Suppressor macrophage treated with lipopolysaccharide for 4 hours (primary cell): ENCODE measurements at regions not wholly inside any gene's neighbourhood (a gene's known extent, or its start where the extent isn't known, plus 50 kb on each side); places are given as distances from the start of the nearest gene placed in this dataset.
"Not testable (repeated sequence)": the region's sequence is repeated elsewhere in the genome, so short reads cannot be mapped to it uniquely, and the experiment has no call there.

Source experiments
- DNase-seq: peaks from one replicate; pipeline ENCODE4 v3.0.0-alpha.2; 2020

- DNase-seq: not testable (repeated sequence)
Measured at GRCh38 chr5:101316401-101316800, 413.3 kb upstream of the ST8SIA4 start.

DNA sequence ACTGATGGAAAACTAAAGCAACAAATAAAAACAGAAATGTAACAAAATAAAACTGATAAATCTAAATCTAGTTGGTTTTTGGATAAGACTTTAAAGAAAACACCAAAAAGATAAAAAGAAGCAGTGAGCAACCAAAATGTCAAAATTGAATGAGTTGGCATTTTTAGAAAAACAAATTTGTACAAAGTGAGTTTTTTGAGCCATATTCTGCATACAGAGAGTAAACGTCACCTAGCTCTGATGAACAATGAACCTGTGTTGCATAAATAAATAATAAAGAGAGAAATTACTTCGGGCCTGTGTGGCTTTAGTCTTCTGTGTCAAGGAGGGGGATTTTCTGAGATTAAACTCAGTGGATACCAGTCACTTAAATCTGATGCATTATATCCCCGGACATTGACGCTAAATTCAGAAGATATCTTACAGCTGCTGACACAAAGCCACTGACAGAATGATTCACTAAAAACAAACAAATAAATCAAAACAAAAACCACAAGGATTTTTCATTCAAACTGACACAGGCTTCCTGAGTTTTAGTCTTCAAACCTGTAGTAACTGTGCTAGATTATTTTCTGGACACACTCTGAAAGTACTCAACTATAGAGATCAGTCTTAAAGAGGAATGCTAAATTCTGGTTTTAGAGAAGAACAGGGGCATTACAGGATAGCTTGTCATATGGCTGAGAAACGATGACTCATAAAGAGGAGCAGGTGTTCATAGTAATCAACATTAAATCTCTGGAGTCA lies 403.5 kb upstream of the ST8SIA4 start:
- DNase-seq: no peak

GRCh38 chr5:101296477-101296876 lies 393.4 kb upstream of the ST8SIA4 start:
- DNase-seq: no peak

GRCh38 chr5:101292199-101292598 lies 389.1 kb upstream of the ST8SIA4 start:
- no peak for DNase-seq

- DNase-seq: not testable (repeated sequence)
Measured at GRCh38 chr5:101290761-101291160, 387.7 kb upstream of the ST8SIA4 start.

DNA sequence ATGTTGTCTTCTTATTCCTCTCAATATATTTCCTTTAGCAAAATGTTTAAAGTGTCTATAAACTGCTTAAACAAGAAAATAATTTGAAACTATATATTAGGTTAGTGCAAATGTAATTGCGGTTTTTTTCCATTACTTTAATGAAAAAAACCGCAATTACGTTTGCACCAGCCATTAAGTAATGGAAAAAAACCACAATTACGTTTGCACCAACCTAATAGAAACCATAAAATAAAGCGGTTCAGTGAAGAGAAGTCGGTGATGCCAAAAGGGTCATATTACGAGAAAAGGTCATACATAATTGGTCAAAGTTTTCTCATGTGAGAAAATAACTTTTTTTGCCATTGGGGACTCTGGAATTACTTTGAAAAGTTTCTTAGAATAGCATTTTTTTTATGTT lies 385.6 kb upstream of the ST8SIA4 start:
- DNase-seq: no peak

- no peak for DNase-seq
Measured at GRCh38 chr5:101284736-101285375, 381.8 kb upstream of the ST8SIA4 start.

GRCh38 chr5:101283938-101284337 lies 380.9 kb upstream of the ST8SIA4 start:
- not testable (repeated sequence) for DNase-seq

DNA sequence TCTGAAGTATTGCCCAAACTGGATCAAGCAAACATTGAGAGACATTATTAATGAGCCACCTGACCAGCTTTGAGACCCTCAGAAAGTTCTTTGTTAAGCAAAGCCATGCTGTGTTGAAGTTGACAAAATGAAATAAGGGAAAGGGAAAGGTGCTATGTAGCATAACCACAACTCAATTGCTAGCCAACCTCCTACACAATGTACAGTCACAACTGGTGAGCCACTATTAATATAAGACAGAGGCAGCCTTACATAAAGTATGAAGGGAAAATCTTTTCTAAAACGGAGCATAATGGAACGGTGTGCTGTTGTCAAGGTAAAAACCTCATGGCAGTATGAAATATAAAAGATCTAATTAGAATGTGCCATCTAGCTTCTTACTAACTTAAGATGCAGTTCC lies 375.8 kb upstream of the ST8SIA4 start:
- DNase-seq: no peak

DNA sequence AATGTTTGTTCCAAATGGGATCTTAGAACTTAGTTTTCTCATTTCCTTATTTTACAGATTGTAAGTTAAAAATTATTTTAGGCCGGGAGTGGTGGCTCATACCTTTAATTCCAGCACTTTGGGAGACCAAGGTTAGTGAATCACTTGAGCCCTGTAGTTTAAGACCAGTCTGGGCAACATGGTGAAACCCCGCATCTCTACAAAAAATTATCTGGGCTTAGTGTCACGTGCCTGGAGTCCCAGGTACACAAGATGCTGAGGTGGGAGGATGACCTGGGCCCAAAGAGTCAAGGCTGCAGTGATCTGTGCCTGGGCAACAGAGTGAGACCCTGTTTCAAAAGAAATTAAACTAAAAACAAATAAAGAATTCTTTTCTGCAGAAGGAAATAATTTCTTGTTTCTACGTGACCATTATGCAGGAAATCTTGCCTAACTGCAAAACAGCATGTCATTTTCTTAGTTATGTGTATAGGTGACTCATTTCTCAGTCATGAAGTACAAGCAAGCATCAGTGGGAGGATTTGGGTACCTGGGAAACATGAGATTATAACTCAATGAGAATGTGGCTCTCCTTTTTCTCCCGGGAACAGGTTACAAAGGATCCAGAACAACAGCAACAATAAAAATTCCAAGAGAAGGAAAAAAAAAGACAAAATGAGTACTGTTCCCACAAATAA lies 375.1 kb upstream of the ST8SIA4 start:
- DNase-seq: no peak

DNA sequence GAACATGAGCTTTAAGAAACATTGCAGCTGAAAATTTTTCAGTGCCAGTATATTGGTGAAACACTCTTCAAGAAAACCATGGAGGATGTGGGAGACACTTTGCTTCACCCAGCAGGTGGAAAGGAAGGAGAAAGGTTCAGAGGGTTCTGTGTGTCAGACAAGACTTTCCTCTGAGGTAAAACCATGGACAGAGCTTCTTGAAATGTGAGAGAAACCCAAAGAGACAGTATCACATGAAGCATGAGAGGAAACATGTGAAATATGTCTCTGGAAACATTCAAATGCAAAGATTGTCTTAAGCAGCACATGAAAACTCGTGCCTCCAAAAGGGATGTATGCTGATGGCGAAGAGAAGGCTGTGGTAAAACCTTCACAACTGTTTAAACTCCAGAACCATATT lies 368.9 kb upstream of the ST8SIA4 start:
- no peak for DNase-seq

- DNase-seq: no peak
Measured at GRCh38 chr5:101271416-101271815, 368.3 kb upstream of the ST8SIA4 start.

DNA sequence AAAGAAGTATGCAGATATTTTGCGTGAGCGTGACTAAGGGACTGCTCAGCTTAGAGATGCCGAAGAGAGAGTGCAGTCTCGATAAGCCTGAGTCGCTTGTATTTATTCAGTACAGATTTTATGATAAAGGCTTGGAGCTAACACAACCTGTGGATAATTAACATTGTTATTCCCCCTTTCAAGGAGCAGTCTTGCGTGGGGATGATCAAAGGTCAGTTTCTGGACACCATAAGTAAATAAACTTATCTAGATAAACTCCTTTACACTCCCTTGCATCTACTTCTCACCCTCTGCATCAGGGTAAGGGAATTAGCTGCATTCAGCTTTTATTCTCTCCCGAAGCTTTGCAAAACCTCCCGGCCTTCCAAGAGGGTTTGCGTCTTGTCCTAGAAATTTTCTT lies 357.8 kb upstream of the ST8SIA4 start:
- no peak for DNase-seq

DNA sequence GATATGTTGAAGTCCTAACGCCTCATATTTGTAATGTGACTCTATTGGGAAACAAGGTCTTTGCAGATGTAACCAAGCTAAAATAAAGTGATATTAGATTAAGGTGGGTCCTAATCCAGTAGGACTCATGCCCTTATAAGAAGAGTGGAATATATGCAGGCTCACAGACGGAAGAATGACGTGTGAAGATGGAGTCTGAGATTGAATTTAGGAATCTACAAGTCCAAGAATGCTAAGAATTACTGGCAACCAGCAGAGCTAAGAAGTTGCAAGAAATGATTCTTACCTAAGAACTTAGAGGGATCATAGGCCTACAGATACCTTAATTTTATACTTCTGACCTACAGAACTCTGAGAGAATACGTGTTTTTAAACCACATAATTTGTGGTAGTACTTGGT lies 350.0 kb upstream of the ST8SIA4 start:
- DNase-seq: no peak

DNA sequence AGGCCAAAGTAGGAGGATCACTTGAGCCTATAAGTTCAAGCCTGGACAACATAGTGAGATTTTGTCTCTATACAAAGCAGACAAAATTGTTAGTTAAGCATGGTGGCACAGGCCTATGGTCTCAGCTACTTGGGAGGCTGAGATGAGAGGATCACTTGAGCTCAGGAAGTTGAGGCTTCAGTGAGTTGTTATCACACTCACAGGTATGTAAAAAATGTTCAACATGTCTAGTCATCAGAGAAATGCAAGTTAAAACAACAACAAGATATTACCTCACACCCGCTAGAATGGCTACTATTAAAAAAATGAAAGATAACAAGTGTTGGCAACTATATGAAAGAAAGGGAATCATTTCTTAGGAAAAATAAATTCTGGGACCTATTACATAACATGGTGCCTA lies 341.5 kb upstream of the ST8SIA4 start:
- DNase-seq: no peak

- no peak for DNase-seq
Measured at GRCh38 chr5:101212942-101213514, 309.9 kb upstream of the ST8SIA4 start.

GRCh38 chr5:101206534-101206933 lies 303.5 kb upstream of the ST8SIA4 start:
- no peak for DNase-seq

DNA sequence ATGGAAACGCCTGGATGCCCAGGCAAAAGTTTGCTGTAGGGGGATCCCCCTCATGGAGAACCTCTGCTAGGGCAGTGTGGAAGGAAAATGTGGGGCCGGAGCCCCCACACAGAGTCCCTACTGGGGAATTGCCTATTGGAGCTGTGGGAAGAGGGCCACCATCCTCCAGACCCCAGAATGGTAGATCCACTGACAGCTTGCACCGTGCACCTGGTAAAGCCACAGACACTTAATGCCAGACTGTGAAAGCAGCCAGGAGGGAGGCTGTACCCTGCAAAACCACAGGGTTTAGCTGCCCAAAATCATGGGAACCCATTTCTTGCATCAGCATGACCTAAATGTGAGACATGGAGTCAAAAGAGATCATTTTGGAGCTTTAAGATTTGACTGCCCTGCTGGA lies 302.0 kb upstream of the ST8SIA4 start:
- not testable (repeated sequence) for DNase-seq

DNA sequence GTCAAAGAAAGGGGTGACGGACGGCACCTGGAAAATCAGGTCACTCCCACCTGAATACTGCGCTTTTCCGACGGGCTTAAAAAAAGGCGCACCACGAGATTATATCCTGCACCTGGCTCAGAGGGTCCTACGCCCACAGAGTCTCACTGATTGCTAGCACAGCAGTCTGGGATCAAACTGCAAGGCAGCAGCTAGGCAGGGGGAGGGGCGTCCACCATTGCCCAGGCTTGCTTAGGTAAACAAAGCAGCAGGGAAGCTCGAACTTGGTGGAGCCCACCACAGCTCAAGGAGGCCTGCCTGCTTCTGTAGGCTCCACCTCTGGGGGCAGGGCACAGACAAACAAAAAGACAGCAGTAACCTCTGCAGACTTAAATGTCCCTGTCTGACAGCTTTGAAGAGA lies 277.3 kb upstream of the ST8SIA4 start:
- DNase-seq: not testable (repeated sequence)

DNA sequence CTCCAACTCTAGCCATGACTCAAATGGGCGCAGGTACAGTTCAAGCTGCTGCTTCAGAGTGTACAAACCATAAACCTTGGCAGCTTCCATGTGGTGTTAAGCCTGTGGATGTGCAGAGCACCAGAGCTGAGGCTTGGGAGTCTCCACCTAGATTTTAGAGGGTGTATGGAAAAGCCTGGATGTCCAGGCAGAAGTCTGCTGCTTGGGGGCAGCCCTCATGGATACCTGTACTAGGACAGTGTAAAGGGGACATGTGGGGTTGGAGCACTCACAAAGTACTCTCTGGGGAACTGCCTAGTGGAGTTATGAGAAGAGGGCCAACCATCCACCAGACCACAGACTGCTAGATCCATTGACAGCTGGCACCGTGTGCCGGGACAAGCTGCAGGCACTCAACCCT lies 273.5 kb upstream of the ST8SIA4 start:
- no peak for DNase-seq

GRCh38 chr5:101174981-101175380 lies 271.9 kb upstream of the ST8SIA4 start:
- no peak for DNase-seq

GRCh38 chr5:101163088-101163487 lies 260.0 kb upstream of the ST8SIA4 start:
- DNase-seq: no peak

GRCh38 chr5:101160002-101160401 lies 256.9 kb upstream of the ST8SIA4 start:
- DNase-seq: no peak

DNA sequence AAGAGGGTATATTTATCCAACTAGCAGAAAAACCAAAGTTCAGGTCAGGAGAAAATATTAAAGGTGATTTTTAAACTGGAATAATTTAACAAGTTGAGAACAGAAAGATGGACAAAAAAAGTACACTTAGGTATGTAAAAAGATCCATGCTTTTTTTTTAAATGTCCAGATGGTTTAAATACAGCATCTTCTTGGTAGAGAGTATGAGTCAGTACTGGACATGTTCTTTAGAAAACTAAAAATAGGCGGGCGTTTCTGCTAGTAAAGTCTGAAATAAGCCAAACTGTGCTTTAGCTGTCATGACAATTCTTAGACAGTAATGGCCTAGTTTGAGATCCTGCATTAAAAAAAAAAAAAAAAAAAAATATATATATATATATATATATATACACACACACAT lies 255.9 kb upstream of the ST8SIA4 start:
- no peak for DNase-seq
